Neuronal stem cell (in vitro differentiated cells): ENCODE measurements at regions not wholly inside any gene's neighbourhood (a gene's known extent, or its start where the extent isn't known, plus 50 kb on each side); places are given as distances from the start of the nearest gene placed in this dataset.

ENCODE experiments used
- DNase-seq: peaks from one replicate; pipeline ENCODE4 v3.0.0-alpha.2; 2013; ENCODE audit warnings: low spot score
- H2AFZ ChIP-seq: one replicate; pipeline ENCODE4 v1.6.1; 2013; ENCODE audit warnings: mild to moderate bottlenecking, low read length, inconsistent platforms
- H2AK5ac ChIP-seq: 2 replicates; pipeline ENCODE4 v1.6.1; 2013; ENCODE audit warnings: low read depth, mild to moderate bottlenecking, inconsistent platforms, low read length, moderate library complexity, mixed read lengths
- H2BK120ac ChIP-seq: 2 replicates; pipeline ENCODE4 v1.6.1; 2013; ENCODE audit warnings: low read depth, mild to moderate bottlenecking, inconsistent platforms, low read length, moderate library complexity, mixed read lengths
- H2BK12ac ChIP-seq: one replicate; pipeline ENCODE4 v1.6.1; 2013; ENCODE audit warnings: low read length, inconsistent platforms
- H2BK15ac ChIP-seq: 2 replicates; pipeline ENCODE4 v1.6.1; 2013; ENCODE audit warnings: mild to moderate bottlenecking, low read length, inconsistent platforms, mixed read lengths
- H2BK5ac ChIP-seq: one replicate; pipeline ENCODE4 v1.6.1; 2013; ENCODE audit warnings: inconsistent platforms, mild to moderate bottlenecking, low read length, moderate library complexity
- H3K14ac ChIP-seq: one replicate; pipeline ENCODE4 v1.6.1; 2013; ENCODE audit warnings: low read length, inconsistent platforms
- H3K18ac ChIP-seq: 2 replicates; pipeline ENCODE4 v1.6.1; 2013; ENCODE audit warnings: low read length, inconsistent platforms
- H3K23ac ChIP-seq: 2 replicates; pipeline ENCODE4 v1.6.1; 2013; ENCODE audit warnings: low read depth, mild to moderate bottlenecking, mixed read lengths, low read length, inconsistent platforms; ENCODE audit not compliant: poor library complexity
- H3K27ac ChIP-seq: replicated peaks from 3 replicates; pipeline ENCODE4 v1.5.1; 2013; ENCODE audit warnings: low read length, inconsistent platforms
- H3K27me3 ChIP-seq, 3 experiments: 2 replicates each; pipeline ENCODE4 v1.6.1; 2013; ENCODE audit warnings: low read length in 3 of 3, mild to moderate bottlenecking in 2 of 3, inconsistent platforms in 1 of 3, low read depth in 1 of 3, mixed read lengths in 1 of 3, moderate library complexity in 1 of 3; ENCODE audit not compliant: control insufficient read depth in 3 of 3, insufficient read depth in 3 of 3
- H3K36me3 ChIP-seq, 2 donors: replicated peaks in 1 of 2; 2 replicates each; pipeline ENCODE4 v1.6.1; 2013; ENCODE audit warnings: low read length in 2 of 2; ENCODE audit not compliant: control insufficient read depth in 2 of 2, insufficient read depth in 2 of 2
- H3K4ac ChIP-seq: 2 replicates; pipeline ENCODE4 v1.6.1; 2013; ENCODE audit warnings: inconsistent platforms, mild to moderate bottlenecking, low read length, moderate library complexity
- H3K4me1 ChIP-seq, 2 donors: 1 replicate in 1 of 2; 2 replicates in 1 of 2; pipeline ENCODE4 v1.6.1; 2013; ENCODE audit warnings: low read length in 2 of 2, low read depth in 1 of 2; ENCODE audit not compliant: control insufficient read depth in 2 of 2, insufficient read depth in 1 of 2
- H3K4me2 ChIP-seq: one replicate; pipeline ENCODE4 v1.6.1; 2013; ENCODE audit warnings: mild to moderate bottlenecking, low read length, inconsistent platforms; ENCODE audit not compliant: insufficient read depth, poor library complexity, severe bottlenecking
- H3K4me3 ChIP-seq, 2 donors: 2 replicates each; pipeline ENCODE4 v1.5.1; 2013; ENCODE audit warnings: low read length in 2 of 2, mild to moderate bottlenecking in 2 of 2, inconsistent platforms in 1 of 2, moderate library complexity in 1 of 2
- H3K79me1 ChIP-seq: one replicate; pipeline ENCODE4 v1.6.1; 2013; ENCODE audit warnings: low read depth, mild to moderate bottlenecking, inconsistent platforms, low read length, moderate library complexity
- H3K9ac ChIP-seq: one replicate; pipeline ENCODE4 v1.6.1; 2013; ENCODE audit warnings: mild to moderate bottlenecking, low read depth, low read length, inconsistent platforms; ENCODE audit not compliant: poor library complexity
- H3K9me3 ChIP-seq, 2 donors: replicated peaks in 1 of 2; 2 replicates each; pipeline versions ENCODE3 to v1.6.1; 2013; ENCODE audit warnings: low read length in 2 of 2, mild to moderate bottlenecking in 2 of 2, inconsistent platforms in 1 of 2, low read depth in 1 of 2, mixed read lengths in 1 of 2, moderate library complexity in 1 of 2; ENCODE audit not compliant: control insufficient read depth in 2 of 2, insufficient read depth in 1 of 2
- H4K8ac ChIP-seq: one replicate; pipeline ENCODE4 v1.6.1; 2013; ENCODE audit warnings: low read depth, mild to moderate bottlenecking, inconsistent platforms, low read length, moderate library complexity
- H4K91ac ChIP-seq: one replicate; pipeline ENCODE4 v1.6.1; 2013; ENCODE audit warnings: low read length, low read depth, mild to moderate bottlenecking, inconsistent platforms; ENCODE audit not compliant: poor library complexity
- WGBS, 2 donors: extraction: QIAGEN DNeasy Blood & Tissue Kit; methylation state at CpG; one replicate each; pipeline ENCODE4 v1.1.7; 2013; ENCODE audit warnings: missing lambda C conversion rate in 2 of 2, mixed read lengths in 1 of 2; ENCODE audit not compliant: insufficient read length in 2 of 2, insufficient replicate concordance in 1 of 2; ENCODE audit errors: extremely low coverage in 2 of 2; 5-methylcytosine and 5-hydroxymethylcytosine counted together

GRCh38 chr12:93202688-93203087, 175.0 kb upstream of the NUDT4 start:
- H4K91ac ChIP-seq: no peak overlapping the region
- H3K4ac ChIP-seq: no peak overlapping the region
- no CpG with 5 or more reads among the region's 2 CpGs for WGBS, 2 donors
- H3K4me3 ChIP-seq: no peak overlapping the region
- no peak overlapping the region for H2AK5ac ChIP-seq
- no peaks in the 10 kb centered on the region for H3K9me3 ChIP-seq
- H3K18ac ChIP-seq: no peak overlapping the region
- H2BK120ac ChIP-seq: no peak overlapping the region
- H3K23ac ChIP-seq: no peak overlapping the region
- H3K4me2 ChIP-seq: no peak overlapping the region
- H2BK15ac ChIP-seq: no peak overlapping the region
- no peak overlapping the region for H3K27ac ChIP-seq
- no peak overlapping the region for H2BK12ac ChIP-seq
- peaks cover 0 to 3% of the 10 kb centered on the region in 2 donors for H3K4me1 ChIP-seq
- DNase-seq: no peak
- H3K36me3 ChIP-seq: no peaks in the 10 kb centered on the region
- H4K8ac ChIP-seq: no peak overlapping the region
- H3K79me1 ChIP-seq: no peaks in the 10 kb centered on the region
- no peak overlapping the region for H3K9ac ChIP-seq
- H2AFZ ChIP-seq: no peak overlapping the region
- H2BK5ac ChIP-seq: no peak overlapping the region
- no peak overlapping the region for H3K14ac ChIP-seq
- no peaks in the 10 kb centered on the region for H3K27me3 ChIP-seq

DNA sequence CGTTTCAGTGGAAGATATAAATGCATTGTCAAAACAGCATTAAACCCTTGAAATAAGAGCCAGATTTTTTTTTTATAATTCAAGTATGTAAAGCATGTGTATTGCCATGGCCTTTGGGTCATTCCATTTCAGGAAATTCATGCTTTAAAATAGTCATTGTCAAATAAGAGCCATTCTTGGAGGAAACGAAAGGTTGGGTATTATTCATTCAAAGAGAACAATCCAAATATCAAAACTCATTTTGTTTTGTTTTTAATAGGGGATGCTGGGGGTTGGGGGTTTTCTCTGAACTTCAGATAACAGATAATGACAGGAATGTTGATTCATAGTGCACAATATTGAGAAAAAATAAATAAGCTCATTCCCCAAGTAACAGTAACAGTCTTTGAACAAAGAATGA, 174.4 kb upstream of the NUDT4 start:
- no CpG with 5 or more reads among the region's 2 CpGs for WGBS, 2 donors
- no peak overlapping the region for H3K23ac ChIP-seq

GRCh38 chr12:93204896-93205295, 172.8 kb upstream of the NUDT4 start:
- Histone ChIP-seq H3K36me3 (no peaks in the 10 kb centered on the region), H3K4ac (no peak overlapping the region), H3K4me1 (no peaks in the 10 kb centered on the region), H2AK5ac (no peak overlapping the region), H2BK5ac (no peak overlapping the region), H3K4me2 (no peak overlapping the region), H3K23ac (no peak overlapping the region), H3K4me3 (no peak overlapping the region), H4K91ac (no peak overlapping the region), H2BK12ac (no peak overlapping the region), H4K8ac (no peak overlapping the region), H3K9ac (no peak overlapping the region), H2BK120ac (no peak overlapping the region), H3K9me3 (no peaks in the 10 kb centered on the region), H3K18ac (no peak overlapping the region), H3K79me1 (no peaks in the 10 kb centered on the region), H3K14ac (no peak overlapping the region), H3K27me3 (no peaks in the 10 kb centered on the region), H2AFZ (no peak overlapping the region), H3K27ac (no peak overlapping the region), H2BK15ac (no peak overlapping the region)
- no CpG with 5 or more reads among the region's 4 CpGs for WGBS, 2 donors
- DNase-seq: no peak

More for the DNA sequence above, 174.4 kb upstream of the NUDT4 start:
- Histone ChIP-seq H3K27me3 (no peaks in the 10 kb centered on the region), H3K18ac (no peak overlapping the region), H2AK5ac (no peak overlapping the region), H2BK12ac (no peak overlapping the region), H2BK15ac (no peak overlapping the region), H3K9ac (no peak overlapping the region), H2BK120ac (no peak overlapping the region), H3K4me1 (no peaks in the 10 kb centered on the region), H4K91ac (no peak overlapping the region), H3K14ac (no peak overlapping the region), H3K36me3 (no peaks in the 10 kb centered on the region), H3K79me1 (no peaks in the 10 kb centered on the region), H2AFZ (no peak overlapping the region), H2BK5ac (no peak overlapping the region), H3K9me3 (no peaks in the 10 kb centered on the region), H3K4ac (no peak overlapping the region), H3K27ac (no peak overlapping the region), H3K4me3 (no peak overlapping the region), H4K8ac (no peak overlapping the region), H3K4me2 (no peak overlapping the region)
- DNase-seq: no peak

DNA sequence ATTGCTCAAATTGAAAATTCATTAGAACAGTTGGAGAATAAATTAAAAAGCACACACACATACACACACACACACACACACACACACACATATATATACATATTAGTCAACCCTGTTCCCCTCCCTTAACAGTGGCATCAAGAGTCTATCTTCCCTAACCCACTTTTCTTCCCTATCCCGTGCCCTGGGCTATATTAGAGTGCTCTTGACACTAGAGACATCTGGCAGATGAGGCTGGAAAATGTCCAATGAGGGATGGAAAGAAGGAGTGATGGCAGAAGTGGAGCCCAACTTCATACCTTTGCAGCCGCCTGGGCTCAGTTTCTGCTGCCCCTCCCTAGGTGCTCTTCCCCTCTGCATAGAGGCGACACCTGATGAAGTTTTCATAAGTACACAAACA, 172.4 kb upstream of the NUDT4 start:
- no peak overlapping the region for H2AK5ac ChIP-seq

More for the DNA sequence above, 172.4 kb upstream of the NUDT4 start:
- WGBS, 2 donors: no CpG with 5 or more reads among the region's 3 CpGs
- H3K9me3 ChIP-seq: no peaks in the 10 kb centered on the region
- DNase-seq: no peak
- H3K14ac ChIP-seq: no peak overlapping the region
- H3K79me1 ChIP-seq: no peaks in the 10 kb centered on the region
- no peaks in the 10 kb centered on the region for H3K27me3 ChIP-seq
- no peak overlapping the region for H2AFZ ChIP-seq
- no peak overlapping the region for H2BK120ac ChIP-seq
- no peak overlapping the region for H3K4me3 ChIP-seq
- no peak overlapping the region for H3K4me2 ChIP-seq
- H3K9ac ChIP-seq: no peak overlapping the region
- H3K4ac ChIP-seq: no peak overlapping the region
- no peaks in the 10 kb centered on the region for H3K4me1 ChIP-seq
- no peak overlapping the region for H4K8ac ChIP-seq
- no peak overlapping the region for H3K18ac ChIP-seq
- H4K91ac ChIP-seq: no peak overlapping the region
- no peak overlapping the region for H2BK12ac ChIP-seq
- no peak overlapping the region for H2BK15ac ChIP-seq
- no peaks in the 10 kb centered on the region for H3K36me3 ChIP-seq
- H3K27ac ChIP-seq: no peak overlapping the region
- H2BK5ac ChIP-seq: no peak overlapping the region
- H3K23ac ChIP-seq: no peak overlapping the region
